ENCODE measurements at regions not wholly inside any gene's neighbourhood (a gene's known extent, or its start where the extent isn't known, plus 50 kb on each side); places are given as distances from the start of the nearest gene placed in this dataset.

GRCh38 chr12:29050503-29050902 lies 98.6 kb upstream of the FAR2 start:
- Mint-ChIP-seq H3K4me3 (no peak overlapping the region), H3K4me1 (ENCODE audit: unreplicated experiment) (no peaks in the 10 kb centered on the region), H3K36me3 (no peaks in the 10 kb centered on the region), H3K27ac (no peak overlapping the region), H3K9me3 (peaks cover 4% of the 10 kb centered on the region), H3K27me3 (no peaks in the 10 kb centered on the region)
- no peak for DNase-seq (ENCODE audit: extremely low spot score, unreplicated experiment)
- no peak for TF ChIP-seq CTCF (conservative IDR thresholded peaks at IDR 0.05)

GRCh38 chr12:29051221-29051620 lies 97.9 kb upstream of the FAR2 start:
- no peak overlapping the region for H3K27ac Mint-ChIP-seq
- H3K4me1 Mint-ChIP-seq (ENCODE audit: unreplicated experiment): no peaks in the 10 kb centered on the region
- H3K4me3 Mint-ChIP-seq: no peak overlapping the region
- no peak for TF ChIP-seq CTCF (conservative IDR thresholded peaks at IDR 0.05)
- H3K9me3 Mint-ChIP-seq: peaks cover 4% of the 10 kb centered on the region
- H3K36me3 Mint-ChIP-seq: no peaks in the 10 kb centered on the region
- no peaks in the 10 kb centered on the region for H3K27me3 Mint-ChIP-seq
- DNase-seq (ENCODE audit: extremely low spot score, unreplicated experiment): no peak

GRCh38 chr12:29053567-29053966 lies 95.5 kb upstream of the FAR2 start:
- no peak for TF ChIP-seq CTCF (conservative IDR thresholded peaks at IDR 0.05)
- no peak for DNase-seq (ENCODE audit: extremely low spot score, unreplicated experiment)
- no peak overlapping the region for H3K27ac Mint-ChIP-seq
- H3K36me3 Mint-ChIP-seq: no peaks in the 10 kb centered on the region
- H3K4me1 Mint-ChIP-seq (ENCODE audit: unreplicated experiment): no peaks in the 10 kb centered on the region
- peaks cover 4% of the 10 kb centered on the region for H3K9me3 Mint-ChIP-seq
- H3K4me3 Mint-ChIP-seq: no peak overlapping the region
- no peaks in the 10 kb centered on the region for H3K27me3 Mint-ChIP-seq

GRCh38 chr12:29054858-29055663 lies 94.0 kb upstream of the FAR2 start:
- no peak for DNase-seq (ENCODE audit: extremely low spot score, unreplicated experiment)
- Mint-ChIP-seq H3K9me3 (peaks cover 1% of the 10 kb centered on the region), H3K36me3 (peaks cover 3% of the 10 kb centered on the region), H3K27ac (peak overlapping the region; percentile 22), H3K4me1 (ENCODE audit: unreplicated experiment) (no peaks in the 10 kb centered on the region), H3K4me3 (no peak overlapping the region), H3K27me3 (no peaks in the 10 kb centered on the region)
- no peak for TF ChIP-seq CTCF (conservative IDR thresholded peaks at IDR 0.05)

GRCh38 chr12:29066011-29066588 lies 83.0 kb upstream of the FAR2 start:
- no peaks in the 10 kb centered on the region for H3K27me3 Mint-ChIP-seq
- peaks cover 4% of the 10 kb centered on the region for H3K4me1 Mint-ChIP-seq (ENCODE audit: unreplicated experiment)
- no peaks in the 10 kb centered on the region for H3K36me3 Mint-ChIP-seq
- no peak for TF ChIP-seq CTCF (conservative IDR thresholded peaks at IDR 0.05)
- no peak overlapping the region for H3K27ac Mint-ChIP-seq
- H3K4me3 Mint-ChIP-seq: no peak overlapping the region
- no peak for DNase-seq (ENCODE audit: extremely low spot score, unreplicated experiment)
- H3K9me3 Mint-ChIP-seq: no peaks in the 10 kb centered on the region

All from type B pancreatic cell (in vitro differentiated cells).